Erythroblast (primary cell): ENCODE measurements at regions not wholly inside any gene's neighbourhood (a gene's known extent, or its start where the extent isn't known, plus 50 kb on each side); places are given as distances from the start of the nearest gene placed in this dataset.

ENCODE experiments used
- GATA1 ChIP-seq: IDR thresholded peaks from 2 replicates; pipeline ENCODE4 v1.6.1; 2011; ENCODE audit warnings: low read depth, mild to moderate bottlenecking, control low read depth, low read length, moderate library complexity
- POLR2A ChIP-seq: IDR thresholded peaks from 2 replicates; pipeline ENCODE4 v1.6.1; 2011; ENCODE audit warnings: mild to moderate bottlenecking, low read length

GRCh38 chr6:126540161-126540560 is 200.2 kb downstream of the CENPW start:
- TF ChIP-seq POLR2A (no peak), GATA1 (no peak)
